Psoas muscle (tissue), 7 donors: ENCODE measurements at regions not wholly inside any gene's neighbourhood (a gene's known extent, or its start where the extent isn't known, plus 50 kb on each side); places are given as distances from the start of the nearest gene placed in this dataset.
"Not testable (repeated sequence)": the region's sequence is repeated elsewhere in the genome, so short reads cannot be mapped to it uniquely, and the experiment has no call there.

Source experiments
- ATAC-seq, 4 donors: fragments of 200-7000 bp; cut with Tn5 transposase; one replicate each; pipeline ENCODE4 v1.9.1; 2020; ENCODE audit warnings: moderate library complexity in 3 of 4, mild to moderate bottlenecking in 2 of 4
- DNase-seq, 2 donors: peaks; one replicate each; pipeline ENCODE4 v3.0.0-alpha.2; 2020
- H3K27ac ChIP-seq: fragments of 200-600 bp; one replicate; pipeline ENCODE4 v1.8.0; 2022
- H3K27me3 ChIP-seq, 3 donors: fragments of 200-600 bp in 1 of 3; one replicate each; pipeline versions ENCODE4 v1.6.1 to v1.8.0; 2013 to 2022; ENCODE audit warnings: low read length in 2 of 3, mild to moderate bottlenecking in 2 of 3, moderate library complexity in 1 of 3; ENCODE audit not compliant: insufficient read depth in 3 of 3
- H3K36me3 ChIP-seq, 2 donors: fragments of 200-600 bp in 1 of 2; one replicate each; pipeline versions ENCODE4 v1.6.1 to v1.8.0; 2013 to 2022; ENCODE audit warnings: low read depth in 1 of 2, mild to moderate bottlenecking in 1 of 2, moderate library complexity in 1 of 2; ENCODE audit not compliant: insufficient read depth in 1 of 2
- H3K4me1 ChIP-seq: fragments of 200-600 bp; one replicate; pipeline ENCODE4 v1.8.0; 2022
- H3K4me3 ChIP-seq: fragments of 200-600 bp; one replicate; pipeline ENCODE4 v1.8.0; 2022; ENCODE audit warnings: mild to moderate bottlenecking
- H3K9me3 ChIP-seq: fragments of 200-600 bp; one replicate; pipeline ENCODE4 v1.8.0; 2022
- WGBS, 3 donors: extraction: QIAGEN DNeasy Blood & Tissue Kit; methylation state at CpG; one replicate each; pipeline versions ENCODE4 v1.1.6 to v1.1.7; 2013; 5-methylcytosine and 5-hydroxymethylcytosine counted together
- intact Hi-C, 2 donors: fragments of 100-400 bp; cut with DNase I; formaldehyde crosslinking; loops; one replicate each; pipeline versions ENCODE4 v1.11.0 to v1.14.2; 2022
- TF ChIP-seq, protein P1 (sequence below): fragments of 200-600 bp; IDR thresholded peaks from one replicate; pipeline ENCODE4 v1.8.0; 2022; ENCODE audit warnings: antibody characterized with exemption
- donor health status: healthy with polysubstance abuse.
- donor health status: DM: no; HTN: no; CAD: no; lungs with moderate emphysema.
- donor health status: Bipolar disorder and iron deficiency.
- donor health status: healthy.
- donor health status: DM: yes; HTN: yes; CAD: no.
- donor health status: DM: no; HTN: no; CAD: no.
- donor health status: DM: yes; HTN: yes; CAD: no.

GRCh38 chr14:30468354-30468753 is 90.6 kb upstream of the G2E3 start:
- intact Hi-C loops: no loop called here
- 79 to 88% (median 82%) methylated on average over 4 of the region's 4 CpGs for WGBS, 3 donors
- DNase-seq (no peak), ATAC-seq (no peak)
- TF ChIP-seq, protein P1, sequence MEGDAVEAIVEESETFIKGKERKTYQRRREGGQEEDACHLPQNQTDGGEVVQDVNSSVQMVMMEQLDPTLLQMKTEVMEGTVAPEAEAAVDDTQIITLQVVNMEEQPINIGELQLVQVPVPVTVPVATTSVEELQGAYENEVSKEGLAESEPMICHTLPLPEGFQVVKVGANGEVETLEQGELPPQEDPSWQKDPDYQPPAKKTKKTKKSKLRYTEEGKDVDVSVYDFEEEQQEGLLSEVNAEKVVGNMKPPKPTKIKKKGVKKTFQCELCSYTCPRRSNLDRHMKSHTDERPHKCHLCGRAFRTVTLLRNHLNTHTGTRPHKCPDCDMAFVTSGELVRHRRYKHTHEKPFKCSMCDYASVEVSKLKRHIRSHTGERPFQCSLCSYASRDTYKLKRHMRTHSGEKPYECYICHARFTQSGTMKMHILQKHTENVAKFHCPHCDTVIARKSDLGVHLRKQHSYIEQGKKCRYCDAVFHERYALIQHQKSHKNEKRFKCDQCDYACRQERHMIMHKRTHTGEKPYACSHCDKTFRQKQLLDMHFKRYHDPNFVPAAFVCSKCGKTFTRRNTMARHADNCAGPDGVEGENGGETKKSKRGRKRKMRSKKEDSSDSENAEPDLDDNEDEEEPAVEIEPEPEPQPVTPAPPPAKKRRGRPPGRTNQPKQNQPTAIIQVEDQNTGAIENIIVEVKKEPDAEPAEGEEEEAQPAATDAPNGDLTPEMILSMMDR: no peak
- Histone ChIP-seq H3K27me3 (no peaks in the 10 kb centered on the region), H3K4me1 (no peaks in the 10 kb centered on the region), H3K36me3 (no peaks in the 10 kb centered on the region), H3K9me3 (no peaks in the 10 kb centered on the region), H3K4me3 (no peak overlapping the region), H3K27ac (no peak overlapping the region)

- intact Hi-C loops: no loop called here
- no peak overlapping the region for H3K27ac ChIP-seq
- H3K36me3 ChIP-seq: no peaks in the 10 kb centered on the region
- TF ChIP-seq, protein P1: no peak
- DNase-seq: no peak
- H3K4me1 ChIP-seq: no peaks in the 10 kb centered on the region
- no peak overlapping the region for H3K4me3 ChIP-seq
- ATAC-seq: peak in 1 of 4 donors; percentile 27
- no peaks in the 10 kb centered on the region for H3K27me3 ChIP-seq
- no peaks in the 10 kb centered on the region for H3K9me3 ChIP-seq
These were observed 87.0 kb upstream of the G2E3 start for GRCh38 chr14:30471980-30472379.

GRCh38 chr14:30473846-30474696 is 84.9 kb upstream of the G2E3 start:
- H3K4me3 ChIP-seq, H3K36me3 ChIP-seq, ATAC-seq, DNase-seq, H3K27ac ChIP-seq, intact Hi-C loops, H3K4me1 ChIP-seq, H3K27me3 ChIP-seq, H3K9me3 ChIP-seq: not testable (repeated sequence)
- 93 to 96% (median 94%) methylated on average over 29 to 32 of the region's 36 CpGs for WGBS, 3 donors

- H3K9me3 ChIP-seq: no peaks in the 10 kb centered on the region
- peaks cover 0 to 2% (median 0%) of the 10 kb centered on the region in 3 donors for H3K27me3 ChIP-seq
- no peaks in the 10 kb centered on the region for H3K4me1 ChIP-seq
- DNase-seq (no peak), ATAC-seq (no peak)
- intact Hi-C loops: no loop called here
- TF ChIP-seq, protein P1: no peak
- WGBS, 3 donors: 75 to 81% (median 78%) methylated on average over 1 of the region's 1 CpG
- no peaks in the 10 kb centered on the region for H3K36me3 ChIP-seq
- H3K27ac ChIP-seq: no peak overlapping the region
- no peak overlapping the region for H3K4me3 ChIP-seq
These were observed 76.7 kb upstream of the G2E3 start for GRCh38 chr14:30482276-30482675.

- ATAC-seq (no peak), DNase-seq (no peak)
- Histone ChIP-seq H3K36me3 (no peaks in the 10 kb centered on the region), H3K27me3 (peaks cover 0 to 2% (median 0%) of the 10 kb centered on the region in 3 donors), H3K9me3 (no peaks in the 10 kb centered on the region), H3K27ac (no peak overlapping the region), H3K4me1 (no peaks in the 10 kb centered on the region), H3K4me3 (no peak overlapping the region)
- intact Hi-C loops: no loop called here
- TF ChIP-seq, protein P1: no peak
- WGBS, 3 donors: 69 to 76% (median 75%) methylated on average over 3 of the region's 3 CpGs
These were observed 74.8 kb upstream of the G2E3 start for GRCh38 chr14:30484201-30484600.
